Mesenchymal stem cell (in vitro differentiated cells and primary cell): ENCODE measurements at regions not wholly inside any gene's neighbourhood (a gene's known extent, or its start where the extent isn't known, plus 50 kb on each side); places are given as distances from the start of the nearest gene placed in this dataset.
A peak's percentile ranks its signal among the peaks of the same experiment; 100 is the strongest.

ENCODE experiments used
- DNase-seq: peaks from one replicate; pipeline ENCODE4 v3.0.0-alpha.2; 2013
- H2AFZ ChIP-seq: one replicate; pipeline ENCODE4 v1.6.1; 2013; ENCODE audit warnings: low read depth, mild to moderate bottlenecking, control low read depth, inconsistent platforms, low read length, moderate library complexity
- H2AK5ac ChIP-seq: 2 replicates; pipeline ENCODE4 v1.6.1; 2013; ENCODE audit warnings: low read length, moderate library complexity, mild to moderate bottlenecking, inconsistent platforms; ENCODE audit not compliant: severe bottlenecking
- H2BK120ac ChIP-seq: one replicate; pipeline ENCODE4 v1.6.1; 2013; ENCODE audit warnings: low read depth, mild to moderate bottlenecking, inconsistent platforms, low read length, moderate library complexity
- H2BK12ac ChIP-seq, 2 experiments: one replicate each; pipeline ENCODE4 v1.6.1; 2013; ENCODE audit warnings: inconsistent platforms in 2 of 2, low read length in 2 of 2, mild to moderate bottlenecking in 2 of 2, moderate library complexity in 2 of 2, control low read depth in 1 of 2
- H2BK15ac ChIP-seq: one replicate; pipeline ENCODE4 v1.6.1; 2013; ENCODE audit warnings: mild to moderate bottlenecking, low read depth, inconsistent platforms; ENCODE audit not compliant: poor library complexity, severe bottlenecking
- H2BK5ac ChIP-seq: 2 replicates; pipeline ENCODE4 v1.6.1; 2013; ENCODE audit warnings: low read depth, mild to moderate bottlenecking, low read length, control low read depth, inconsistent platforms; ENCODE audit not compliant: poor library complexity, severe bottlenecking
- H3K14ac ChIP-seq, 2 experiments: one replicate each; pipeline ENCODE4 v1.6.1; 2013; ENCODE audit warnings: inconsistent platforms in 2 of 2, low read length in 2 of 2, control low read depth in 1 of 2, mild to moderate bottlenecking in 1 of 2, moderate library complexity in 1 of 2
- H3K18ac ChIP-seq, 2 experiments: one replicate each; pipeline ENCODE4 v1.6.1; 2013; ENCODE audit warnings: inconsistent platforms in 2 of 2, low read length in 2 of 2, control low read depth in 1 of 2, low read depth in 1 of 2, mild to moderate bottlenecking in 1 of 2
- H3K23ac ChIP-seq, 2 experiments: one replicate each; pipeline ENCODE4 v1.6.1; 2013; ENCODE audit warnings: inconsistent platforms in 2 of 2, low read length in 2 of 2, mild to moderate bottlenecking in 2 of 2, moderate library complexity in 2 of 2, control low read depth in 1 of 2
- H3K27ac ChIP-seq: 2 replicates; pipeline ENCODE4 v1.5.1; 2013; ENCODE audit warnings: mild to moderate bottlenecking, moderate library complexity, low read length, control low read depth, inconsistent platforms; ENCODE audit not compliant: poor library complexity, severe bottlenecking
- H3K27me3 ChIP-seq, 2 experiments: 2 replicates each; pipeline versions ENCODE4 v1.6.1 to v1.7.0; 2013; ENCODE audit warnings: low read length in 2 of 2, mild to moderate bottlenecking in 2 of 2, moderate library complexity in 2 of 2, control low read depth in 1 of 2, inconsistent platforms in 1 of 2; ENCODE audit not compliant: control insufficient read depth in 1 of 2, insufficient read depth in 1 of 2
- H3K36me3 ChIP-seq, 2 experiments: 2 replicates each; pipeline versions ENCODE4 v1.6.1 to v1.7.0; 2013; ENCODE audit warnings: low read length in 2 of 2, control low read depth in 1 of 2, inconsistent platforms in 1 of 2, low read depth in 1 of 2, mild to moderate bottlenecking in 1 of 2; ENCODE audit not compliant: insufficient read depth in 2 of 2, control insufficient read depth in 1 of 2
- H3K4ac ChIP-seq, 2 experiments: one replicate each; pipeline ENCODE4 v1.6.1; 2013; ENCODE audit warnings: inconsistent platforms in 2 of 2, low read length in 2 of 2, mild to moderate bottlenecking in 2 of 2, moderate library complexity in 2 of 2, control low read depth in 1 of 2, low read depth in 1 of 2
- H3K4me1 ChIP-seq: 2 replicates; pipeline ENCODE4 v1.6.1; 2013; ENCODE audit warnings: low read depth, low read length, control low read depth; ENCODE audit not compliant: control insufficient read depth, insufficient read depth
- H3K4me2 ChIP-seq: 2 replicates; pipeline ENCODE4 v1.6.1; 2013; ENCODE audit warnings: low read length, mild to moderate bottlenecking, inconsistent platforms; ENCODE audit not compliant: poor library complexity, severe bottlenecking
- H3K4me3 ChIP-seq, 2 experiments: 2 replicates each; pipeline versions ENCODE4 v1.5.1 to v1.7.0; 2013; ENCODE audit warnings: low read length in 2 of 2, mild to moderate bottlenecking in 2 of 2, control low read depth in 1 of 2, low read depth in 1 of 2; ENCODE audit not compliant: insufficient read depth in 1 of 2
- H3K79me1 ChIP-seq: replicated peaks from 2 replicates; pipeline ENCODE4 v1.6.1; 2013; ENCODE audit warnings: mild to moderate bottlenecking, control low read depth, low read length, inconsistent platforms; ENCODE audit not compliant: poor library complexity, severe bottlenecking
- H3K9ac ChIP-seq: 2 replicates; pipeline ENCODE4 v1.7.0; 2013; ENCODE audit warnings: mild to moderate bottlenecking, low read length, moderate library complexity
- H3K9me3 ChIP-seq: 2 replicates; pipeline ENCODE4 v1.7.0; 2013; ENCODE audit warnings: mild to moderate bottlenecking, low read length; ENCODE audit not compliant: control insufficient read depth
- H4K8ac ChIP-seq: one replicate; pipeline ENCODE4 v1.6.1; 2013; ENCODE audit warnings: inconsistent platforms, mild to moderate bottlenecking, low read length, moderate library complexity
- H4K91ac ChIP-seq: one replicate; pipeline ENCODE4 v1.6.1; 2013; ENCODE audit warnings: mild to moderate bottlenecking, low read length, inconsistent platforms
- WGBS: methylation state at CpG from one replicate; pipeline ENCODE4 v1.1.7; 2013; ENCODE audit warnings: mixed read lengths; 5-methylcytosine and 5-hydroxymethylcytosine counted together

- 89% methylated on average over 1 of the region's 1 CpG for WGBS
- DNase-seq = no peak
- no peak overlapping the region for H3K18ac ChIP-seq
These were observed 471.6 kb downstream of the BUD13 start for GRCh38 chr11:116301141-116301540.

GRCh38 chr11:116300232-116300631, 472.6 kb downstream of the BUD13 start:
- no peak overlapping the region for H3K4ac ChIP-seq

More at GRCh38 chr11:116301141-116301540, 471.6 kb downstream of the BUD13 start:
- no peak overlapping the region for H2BK5ac ChIP-seq
- H3K4me3 ChIP-seq = no peak overlapping the region
- no peak overlapping the region for H4K91ac ChIP-seq
- H3K9ac ChIP-seq = no peak overlapping the region
- H2AFZ ChIP-seq = no peak overlapping the region
- no peaks in the 10 kb centered on the region for H3K36me3 ChIP-seq
- H3K4ac ChIP-seq = no peak overlapping the region
- no peak overlapping the region for H3K23ac ChIP-seq
- H3K9me3 ChIP-seq = no peaks in the 10 kb centered on the region
- no peaks in the 10 kb centered on the region for H3K27me3 ChIP-seq
- no peak overlapping the region for H4K8ac ChIP-seq
- no peaks in the 10 kb centered on the region for H3K4me1 ChIP-seq
- H2BK12ac ChIP-seq = no peak overlapping the region
- H3K27ac ChIP-seq = no peak overlapping the region
- H3K4me2 ChIP-seq = no peak overlapping the region
- no peak overlapping the region for H3K14ac ChIP-seq
- no peak overlapping the region for H2BK120ac ChIP-seq
- H2AK5ac ChIP-seq = no peak overlapping the region
- no peaks in the 10 kb centered on the region for H3K79me1 ChIP-seq
- no peak overlapping the region for H2BK15ac ChIP-seq

GRCh38 chr11:116294630-116295029, 478.2 kb downstream of the BUD13 start:
- Histone ChIP-seq H3K9me3 (peaks cover 9% of the 10 kb centered on the region), H3K9ac (no peak overlapping the region), H3K27me3 (no peaks in the 10 kb centered on the region), H2AK5ac (no peak overlapping the region), H3K4me2 (no peak overlapping the region), H3K27ac (peak overlapping the region; percentile 44), H2BK5ac (no peak overlapping the region), H4K8ac (no peak overlapping the region), H3K14ac (no peak overlapping the region), H4K91ac (no peak overlapping the region), H3K36me3 (no peaks in the 10 kb centered on the region), H3K18ac (no peak overlapping the region), H2AFZ (no peak overlapping the region), H2BK120ac (no peak overlapping the region), H3K4me3 (no peak overlapping the region), H2BK12ac (no peak overlapping the region), H3K79me1 (no peaks in the 10 kb centered on the region), H2BK15ac (no peak overlapping the region), H3K4me1 (no peaks in the 10 kb centered on the region), H3K23ac (no peak overlapping the region), H3K4ac (no peak overlapping the region)
- WGBS = no CpG with 5 or more reads among the region's 1 CpG
- DNase-seq = no peak

More at GRCh38 chr11:116300232-116300631, 472.6 kb downstream of the BUD13 start:
- no peaks in the 10 kb centered on the region for H3K79me1 ChIP-seq
- H3K23ac ChIP-seq = no peak overlapping the region
- H2BK120ac ChIP-seq = no peak overlapping the region
- H3K9ac ChIP-seq = no peak overlapping the region
- no peak overlapping the region for H2AFZ ChIP-seq
- no peak overlapping the region for H3K27ac ChIP-seq
- H2BK5ac ChIP-seq = no peak overlapping the region
- H2AK5ac ChIP-seq = no peak overlapping the region
- no CpG with 5 or more reads among the region's 1 CpG for WGBS
- H4K91ac ChIP-seq = no peak overlapping the region
- no peak for DNase-seq
- no peak overlapping the region for H2BK12ac ChIP-seq
- no peak overlapping the region for H3K4me3 ChIP-seq
- H3K9me3 ChIP-seq = no peaks in the 10 kb centered on the region
- H3K4me1 ChIP-seq = no peaks in the 10 kb centered on the region
- H4K8ac ChIP-seq = no peak overlapping the region
- H3K18ac ChIP-seq = no peak overlapping the region
- H3K27me3 ChIP-seq = no peaks in the 10 kb centered on the region
- H3K4me2 ChIP-seq = no peak overlapping the region
- no peak overlapping the region for H2BK15ac ChIP-seq
- no peak overlapping the region for H3K14ac ChIP-seq
- H3K36me3 ChIP-seq = no peaks in the 10 kb centered on the region

- no peak overlapping the region for H3K9ac ChIP-seq
- no peaks in the 10 kb centered on the region for H3K4me1 ChIP-seq
- no peak overlapping the region for H3K4ac ChIP-seq
- peaks cover 11% of the 10 kb centered on the region for H3K9me3 ChIP-seq
- no peak overlapping the region for H3K14ac ChIP-seq
- no peaks in the 10 kb centered on the region for H3K36me3 ChIP-seq
- H2BK12ac ChIP-seq = no peak overlapping the region
- no peak overlapping the region for H2AFZ ChIP-seq
- H2BK120ac ChIP-seq = no peak overlapping the region
- H3K27me3 ChIP-seq = no peaks in the 10 kb centered on the region
- WGBS = 35% methylated on average over 1 of the region's 1 CpG
- no peak for DNase-seq
- no peak overlapping the region for H4K8ac ChIP-seq
- H3K27ac ChIP-seq = no peak overlapping the region
- H3K4me2 ChIP-seq = no peak overlapping the region
- no peak overlapping the region for H3K18ac ChIP-seq
- no peak overlapping the region for H2BK5ac ChIP-seq
- H4K91ac ChIP-seq = no peak overlapping the region
- H3K23ac ChIP-seq = no peak overlapping the region
- H3K79me1 ChIP-seq = no peaks in the 10 kb centered on the region
- no peak overlapping the region for H2BK15ac ChIP-seq
- H2AK5ac ChIP-seq = no peak overlapping the region
- H3K4me3 ChIP-seq = no peak overlapping the region
These were observed 484.9 kb downstream of the BUD13 start for GRCh38 chr11:116287866-116288265.
